ENCODE measurements at regions not wholly inside any gene's neighbourhood (a gene's known extent, or its start where the extent isn't known, plus 50 kb on each side); places are given as distances from the start of the nearest gene placed in this dataset.

DNA sequence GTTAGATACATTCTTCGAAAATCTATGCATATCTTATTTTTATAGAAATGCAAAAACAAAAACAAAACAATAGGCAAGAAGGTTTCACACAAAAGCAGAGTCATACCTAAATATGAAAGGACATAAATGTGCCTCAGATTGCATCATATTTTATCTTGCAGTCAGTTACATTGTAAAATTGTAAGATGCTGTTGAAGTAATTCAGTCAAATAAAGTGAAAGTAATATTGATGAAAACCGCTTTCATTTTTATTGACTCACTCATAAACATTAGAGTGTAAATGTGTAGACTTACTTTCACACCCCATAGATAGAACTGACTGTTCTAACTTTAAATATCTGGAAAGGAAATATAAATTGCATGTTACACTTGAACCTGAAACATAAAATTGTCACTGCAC is 931.5 kb upstream of the NUDT12 start:
- TF ChIP-seq, protein P1, sequence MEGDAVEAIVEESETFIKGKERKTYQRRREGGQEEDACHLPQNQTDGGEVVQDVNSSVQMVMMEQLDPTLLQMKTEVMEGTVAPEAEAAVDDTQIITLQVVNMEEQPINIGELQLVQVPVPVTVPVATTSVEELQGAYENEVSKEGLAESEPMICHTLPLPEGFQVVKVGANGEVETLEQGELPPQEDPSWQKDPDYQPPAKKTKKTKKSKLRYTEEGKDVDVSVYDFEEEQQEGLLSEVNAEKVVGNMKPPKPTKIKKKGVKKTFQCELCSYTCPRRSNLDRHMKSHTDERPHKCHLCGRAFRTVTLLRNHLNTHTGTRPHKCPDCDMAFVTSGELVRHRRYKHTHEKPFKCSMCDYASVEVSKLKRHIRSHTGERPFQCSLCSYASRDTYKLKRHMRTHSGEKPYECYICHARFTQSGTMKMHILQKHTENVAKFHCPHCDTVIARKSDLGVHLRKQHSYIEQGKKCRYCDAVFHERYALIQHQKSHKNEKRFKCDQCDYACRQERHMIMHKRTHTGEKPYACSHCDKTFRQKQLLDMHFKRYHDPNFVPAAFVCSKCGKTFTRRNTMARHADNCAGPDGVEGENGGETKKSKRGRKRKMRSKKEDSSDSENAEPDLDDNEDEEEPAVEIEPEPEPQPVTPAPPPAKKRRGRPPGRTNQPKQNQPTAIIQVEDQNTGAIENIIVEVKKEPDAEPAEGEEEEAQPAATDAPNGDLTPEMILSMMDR (IDR thresholded peaks at IDR 0.05): no peak
- TF ChIP-seq, protein P2, sequence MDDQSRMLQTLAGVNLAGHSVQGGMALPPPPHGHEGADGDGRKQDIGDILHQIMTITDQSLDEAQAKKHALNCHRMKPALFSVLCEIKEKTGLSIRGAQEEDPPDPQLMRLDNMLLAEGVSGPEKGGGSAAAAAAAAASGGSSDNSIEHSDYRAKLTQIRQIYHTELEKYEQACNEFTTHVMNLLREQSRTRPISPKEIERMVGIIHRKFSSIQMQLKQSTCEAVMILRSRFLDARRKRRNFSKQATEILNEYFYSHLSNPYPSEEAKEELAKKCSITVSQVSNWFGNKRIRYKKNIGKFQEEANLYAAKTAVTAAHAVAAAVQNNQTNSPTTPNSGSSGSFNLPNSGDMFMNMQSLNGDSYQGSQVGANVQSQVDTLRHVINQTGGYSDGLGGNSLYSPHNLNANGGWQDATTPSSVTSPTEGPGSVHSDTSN (IDR thresholded peaks at IDR 0.05): no peak
- no peak for TF ChIP-seq MXI1 (IDR thresholded peaks at IDR 0.05; ENCODE audit: low read depth, low read length)
- TF ChIP-seq, protein P3, sequence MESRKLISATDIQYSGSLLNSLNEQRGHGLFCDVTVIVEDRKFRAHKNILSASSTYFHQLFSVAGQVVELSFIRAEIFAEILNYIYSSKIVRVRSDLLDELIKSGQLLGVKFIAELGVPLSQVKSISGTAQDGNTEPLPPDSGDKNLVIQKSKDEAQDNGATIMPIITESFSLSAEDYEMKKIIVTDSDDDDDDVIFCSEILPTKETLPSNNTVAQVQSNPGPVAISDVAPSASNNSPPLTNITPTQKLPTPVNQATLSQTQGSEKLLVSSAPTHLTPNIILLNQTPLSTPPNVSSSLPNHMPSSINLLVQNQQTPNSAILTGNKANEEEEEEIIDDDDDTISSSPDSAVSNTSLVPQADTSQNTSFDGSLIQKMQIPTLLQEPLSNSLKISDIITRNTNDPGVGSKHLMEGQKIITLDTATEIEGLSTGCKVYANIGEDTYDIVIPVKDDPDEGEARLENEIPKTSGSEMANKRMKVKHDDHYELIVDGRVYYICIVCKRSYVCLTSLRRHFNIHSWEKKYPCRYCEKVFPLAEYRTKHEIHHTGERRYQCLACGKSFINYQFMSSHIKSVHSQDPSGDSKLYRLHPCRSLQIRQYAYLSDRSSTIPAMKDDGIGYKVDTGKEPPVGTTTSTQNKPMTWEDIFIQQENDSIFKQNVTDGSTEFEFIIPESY (IDR thresholded peaks at IDR 0.05; ENCODE audit: borderline replicate concordance, low read depth): no peak
- TF ChIP-seq POLR2AphosphoS5 (IDR thresholded peaks at IDR 0.05; ENCODE audit: low read depth, low read length): no peak
- TF ChIP-seq YY1 (IDR thresholded peaks at IDR 0.05; ENCODE audit: low read depth): no peak
